Spinal cord (tissue), 9 donors: ENCODE measurements at regions not wholly inside any gene's neighbourhood (a gene's known extent, or its start where the extent isn't known, plus 50 kb on each side); places are given as distances from the start of the nearest gene placed in this dataset.

Experiments used
- DNase-seq, 6 donors: peaks; one replicate each; pipeline versions ENCODE4 v3.0.0 to v3.0.0-alpha.2; 2013 to 2015; ENCODE audit warnings: low spot score in 6 of 6, low read depth in 4 of 6
- H3K27ac ChIP-seq: one replicate; pipeline ENCODE4 v1.5.1; 2013; ENCODE audit warnings: low read depth, low read length, control low read depth
- H3K27me3 ChIP-seq: one replicate; pipeline ENCODE4 v1.6.1; 2013; ENCODE audit warnings: low read length; ENCODE audit not compliant: control insufficient read depth, insufficient read depth
- H3K36me3 ChIP-seq: one replicate; pipeline ENCODE4 v1.6.1; 2013; ENCODE audit warnings: low read length; ENCODE audit not compliant: control insufficient read depth, insufficient read depth
- H3K4me1 ChIP-seq: one replicate; pipeline ENCODE4 v1.6.1; 2013; ENCODE audit warnings: low read length; ENCODE audit not compliant: control insufficient read depth, insufficient read depth
- H3K4me3 ChIP-seq: one replicate; pipeline ENCODE4 v1.5.1; 2013; ENCODE audit warnings: low read depth, low read length, control low read depth
- H3K9me3 ChIP-seq: one replicate; pipeline ENCODE4 v1.6.1; 2013; ENCODE audit warnings: low read length; ENCODE audit not compliant: control insufficient read depth, insufficient read depth
- WGBS: methylation state at CpG from one replicate; pipeline ENCODE4 v1.1.5; 2013; ENCODE audit warnings: missing lambda C conversion rate; ENCODE audit not compliant: insufficient coverage; 5-methylcytosine and 5-hydroxymethylcytosine counted together
- donor health status: healthy.

- 92% methylated on average over 20 of the region's 26 CpGs for WGBS
- Histone ChIP-seq H3K27me3 (no peaks in the 10 kb centered on the region), H3K9me3 (no peaks in the 10 kb centered on the region), H3K27ac (no peak overlapping the region), H3K36me3 (no peaks in the 10 kb centered on the region), H3K4me1 (no peaks in the 10 kb centered on the region), H3K4me3 (no peak overlapping the region)
- DNase-seq, result no peak
Observed at GRCh38 chr2:8424997-8425900, 256.6 kb upstream of the ID2 start.

GRCh38 chr2:8426550-8426949 lies 255.3 kb upstream of the ID2 start:
- no peak for DNase-seq
- Histone ChIP-seq H3K27me3 (no peaks in the 10 kb centered on the region), H3K4me3 (no peak overlapping the region), H3K36me3 (no peaks in the 10 kb centered on the region), H3K4me1 (no peaks in the 10 kb centered on the region), H3K9me3 (no peaks in the 10 kb centered on the region), H3K27ac (no peak overlapping the region)
- WGBS, result 63% methylated on average over 6 of the region's 10 CpGs

- Histone ChIP-seq H3K4me1 (no peaks in the 10 kb centered on the region), H3K9me3 (no peaks in the 10 kb centered on the region), H3K36me3 (no peaks in the 10 kb centered on the region), H3K27ac (no peak overlapping the region), H3K4me3 (no peak overlapping the region), H3K27me3 (no peaks in the 10 kb centered on the region)
- WGBS, result 81% methylated on average over 2 of the region's 4 CpGs
- no peak for DNase-seq
Observed at GRCh38 chr2:8427211-8427610, 254.6 kb upstream of the ID2 start.

GRCh38 chr2:8430628-8431027 lies 251.2 kb upstream of the ID2 start:
- WGBS, result 69% methylated on average over 4 of the region's 4 CpGs

GRCh38 chr2:8431446-8432125 lies 250.3 kb upstream of the ID2 start:
- no peaks in the 10 kb centered on the region for H3K36me3 ChIP-seq
- no peaks in the 10 kb centered on the region for H3K27me3 ChIP-seq
- no peak overlapping the region for H3K27ac ChIP-seq
- 73% methylated on average over 1 of the region's 3 CpGs for WGBS
- DNase-seq, result no peak
- no peaks in the 10 kb centered on the region for H3K9me3 ChIP-seq
- no peaks in the 10 kb centered on the region for H3K4me1 ChIP-seq
- H3K4me3 ChIP-seq, result no peak overlapping the region

More at GRCh38 chr2:8430628-8431027, 251.2 kb upstream of the ID2 start:
- Histone ChIP-seq H3K9me3 (no peaks in the 10 kb centered on the region), H3K4me1 (no peaks in the 10 kb centered on the region), H3K36me3 (no peaks in the 10 kb centered on the region), H3K27ac (no peak overlapping the region), H3K4me3 (no peak overlapping the region), H3K27me3 (no peaks in the 10 kb centered on the region)
- no peak for DNase-seq

GRCh38 chr2:8432706-8433336 lies 249.0 kb upstream of the ID2 start:
- H3K27ac ChIP-seq, result no peak overlapping the region
- no peak overlapping the region for H3K4me3 ChIP-seq
- no peak for DNase-seq
- H3K36me3 ChIP-seq, result no peaks in the 10 kb centered on the region
- H3K27me3 ChIP-seq, result no peaks in the 10 kb centered on the region
- peaks cover 3% of the 10 kb centered on the region for H3K4me1 ChIP-seq
- no peaks in the 10 kb centered on the region for H3K9me3 ChIP-seq
- WGBS, result 93% methylated on average over 4 of the region's 9 CpGs

- no peaks in the 10 kb centered on the region for H3K36me3 ChIP-seq
- peaks cover 3% of the 10 kb centered on the region for H3K4me1 ChIP-seq
- no peaks in the 10 kb centered on the region for H3K27me3 ChIP-seq
Observed at GRCh38 chr2:8433390-8433789, 248.5 kb upstream of the ID2 start.

GRCh38 chr2:8435608-8436007 lies 246.2 kb upstream of the ID2 start:
- no peak for DNase-seq
- no peak overlapping the region for H3K4me3 ChIP-seq
- 100% methylated on average over 1 of the region's 4 CpGs for WGBS
- H3K9me3 ChIP-seq, result no peaks in the 10 kb centered on the region
- no peaks in the 10 kb centered on the region for H3K27me3 ChIP-seq
- H3K36me3 ChIP-seq, result no peaks in the 10 kb centered on the region
- no peak overlapping the region for H3K27ac ChIP-seq
- H3K4me1 ChIP-seq, result peaks cover 11% of the 10 kb centered on the region

More at GRCh38 chr2:8433390-8433789, 248.5 kb upstream of the ID2 start:
- no peak overlapping the region for H3K27ac ChIP-seq
- H3K4me3 ChIP-seq, result no peak overlapping the region
- no peaks in the 10 kb centered on the region for H3K9me3 ChIP-seq
- no peak for DNase-seq
- WGBS, result 100% methylated on average over 2 of the region's 3 CpGs

- DNase-seq, result no peak
- 100% methylated on average over 3 of the region's 3 CpGs for WGBS
- no peaks in the 10 kb centered on the region for H3K36me3 ChIP-seq
Observed at GRCh38 chr2:8436585-8436984, 245.3 kb upstream of the ID2 start.

More at GRCh38 chr2:8436585-8436984, 245.3 kb upstream of the ID2 start:
- peaks cover 11% of the 10 kb centered on the region for H3K4me1 ChIP-seq
- no peak overlapping the region for H3K27ac ChIP-seq
- no peaks in the 10 kb centered on the region for H3K9me3 ChIP-seq
- H3K27me3 ChIP-seq, result no peaks in the 10 kb centered on the region
- no peak overlapping the region for H3K4me3 ChIP-seq
